ENCODE measurements at regions not wholly inside any gene's neighbourhood (a gene's known extent, or its start where the extent isn't known, plus 50 kb on each side); places are given as distances from the start of the nearest gene placed in this dataset.
A peak's percentile ranks its signal among the peaks of the same experiment; 100 is the strongest.

DNA sequence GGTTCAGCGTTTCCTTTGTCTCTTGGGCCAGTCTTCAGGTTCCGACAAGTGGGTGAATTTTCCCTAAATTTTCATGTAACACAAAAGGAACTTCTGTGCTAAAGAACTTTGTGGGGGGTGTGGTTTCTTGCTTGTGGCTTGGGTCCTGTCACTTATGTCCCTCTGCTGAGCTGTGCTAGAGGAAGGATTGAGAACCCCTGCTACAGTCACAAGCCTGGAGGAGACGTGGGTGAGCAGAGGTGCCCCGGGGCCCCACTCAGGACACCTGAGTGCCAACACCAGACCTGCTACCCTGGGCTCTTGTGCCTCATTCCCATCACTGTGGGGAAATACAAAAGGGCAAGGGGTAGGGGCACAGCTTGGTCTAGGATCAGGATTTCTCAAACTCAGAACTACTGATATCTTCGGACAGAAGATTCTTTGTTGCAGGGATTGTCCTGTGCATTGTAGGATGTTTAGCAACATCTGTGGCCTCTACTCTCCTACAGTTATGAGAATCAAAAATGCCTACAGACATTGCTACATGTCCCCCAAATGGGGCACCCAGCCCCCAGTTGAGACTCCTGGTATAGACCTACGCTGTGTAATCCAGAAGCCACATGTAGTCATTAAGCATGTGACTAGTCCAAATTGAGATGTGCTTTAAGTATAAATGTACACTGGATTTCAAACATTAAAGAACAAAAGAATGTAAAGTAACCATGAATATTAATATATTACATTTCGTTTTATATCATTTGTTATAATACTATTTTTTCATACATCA lies 128.7 kb downstream of the LY86 start:
- H3K36me3 Mint-ChIP-seq (ENCODE audit: low read depth): no peaks in the 10 kb centered on the region
- no peak overlapping the region for H3K4me3 Mint-ChIP-seq
- H3K9me3 Mint-ChIP-seq: no peaks in the 10 kb centered on the region
- DNase-seq (no peak), ATAC-seq (no peak)
- no peak overlapping the region for H3K27ac Mint-ChIP-seq
- H3K4me1 Mint-ChIP-seq: peaks cover 16% of the 10 kb centered on the region
- H3K27me3 Mint-ChIP-seq: peaks cover 3% of the 10 kb centered on the region

DNA sequence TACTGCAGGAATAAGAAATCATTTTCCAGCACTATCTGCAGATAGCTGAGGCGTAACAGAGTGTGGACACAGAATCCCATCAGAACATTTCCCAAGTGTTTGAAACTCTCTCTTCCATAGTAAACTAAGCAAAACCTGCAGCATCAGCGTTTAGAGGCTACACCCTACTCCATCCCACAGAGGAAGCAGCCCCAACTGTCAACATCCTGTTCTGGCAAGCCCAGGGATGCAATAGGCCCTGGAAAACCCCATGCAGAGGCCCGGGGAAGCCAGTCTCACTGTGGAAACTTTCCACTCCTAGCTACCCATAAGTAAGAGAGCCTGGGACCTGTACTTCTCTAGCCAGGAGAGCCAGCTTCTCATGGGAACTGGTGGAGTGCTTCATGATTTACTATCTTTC lies 129.4 kb downstream of the LY86 start:
- no peak overlapping the region for H3K4me3 Mint-ChIP-seq
- no peak overlapping the region for H3K27ac Mint-ChIP-seq
- no peaks in the 10 kb centered on the region for H3K9me3 Mint-ChIP-seq
- ATAC-seq (no peak), DNase-seq (no peak)
- H3K27me3 Mint-ChIP-seq: no peaks in the 10 kb centered on the region
- H3K4me1 Mint-ChIP-seq: peaks cover 9% of the 10 kb centered on the region
- no peaks in the 10 kb centered on the region for H3K36me3 Mint-ChIP-seq (ENCODE audit: low read depth)

DNA sequence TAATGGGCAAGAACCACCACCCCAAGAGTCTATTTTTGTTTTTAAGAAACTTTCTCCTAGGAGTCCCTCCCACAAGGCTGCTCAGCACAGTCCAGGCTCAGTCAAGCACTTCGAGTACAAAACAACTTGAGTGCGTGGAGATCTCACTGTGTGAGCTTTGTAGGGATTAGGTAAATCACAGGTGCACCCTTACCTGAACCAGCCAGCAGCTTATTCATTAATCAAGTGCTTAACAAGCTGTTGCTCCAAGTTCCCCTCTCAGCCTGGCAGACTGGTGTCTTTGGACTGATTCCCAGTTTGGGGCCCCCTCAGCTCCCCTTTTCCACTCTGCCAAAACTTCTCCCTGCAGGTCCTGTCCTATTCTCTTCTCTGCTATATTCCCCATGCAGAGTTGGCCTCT lies 133.1 kb downstream of the LY86 start:
- ATAC-seq (no peak), DNase-seq (no peak)
- no peaks in the 10 kb centered on the region for H3K36me3 Mint-ChIP-seq (ENCODE audit: low read depth)
- peaks cover 3% of the 10 kb centered on the region for H3K27me3 Mint-ChIP-seq
- no peak overlapping the region for H3K4me3 Mint-ChIP-seq
- H3K4me1 Mint-ChIP-seq: peaks cover 8% of the 10 kb centered on the region
- H3K9me3 Mint-ChIP-seq: no peaks in the 10 kb centered on the region
- H3K27ac Mint-ChIP-seq: no peak overlapping the region

DNA sequence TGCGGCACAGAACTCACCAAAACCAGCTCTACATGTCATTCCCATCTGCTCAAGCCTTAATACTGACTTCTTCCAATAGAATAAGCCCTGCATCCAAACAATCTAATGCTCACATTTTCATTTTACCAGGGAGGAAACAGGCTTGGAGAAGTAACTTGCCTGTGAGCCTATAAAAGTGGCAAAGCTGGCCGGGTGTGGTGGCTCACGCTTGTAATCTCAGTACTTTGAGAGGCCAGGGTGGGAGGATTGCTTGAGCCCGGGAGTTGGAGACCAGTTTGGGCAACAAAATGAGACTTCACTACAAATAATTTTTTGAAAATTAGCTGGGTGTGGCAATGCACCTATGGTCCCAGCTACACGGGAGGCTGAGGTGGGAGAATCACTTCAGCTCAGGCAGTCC lies 133.7 kb downstream of the LY86 start:
- Mint-ChIP-seq H3K9me3 (no peaks in the 10 kb centered on the region), H3K4me3 (no peak overlapping the region), H3K27ac (no peak overlapping the region), H3K36me3 (ENCODE audit: low read depth) (no peaks in the 10 kb centered on the region), H3K4me1 (peaks cover 8% of the 10 kb centered on the region), H3K27me3 (peaks cover 3% of the 10 kb centered on the region)
- DNase-seq: no peak
- ATAC-seq: no peak

DNA sequence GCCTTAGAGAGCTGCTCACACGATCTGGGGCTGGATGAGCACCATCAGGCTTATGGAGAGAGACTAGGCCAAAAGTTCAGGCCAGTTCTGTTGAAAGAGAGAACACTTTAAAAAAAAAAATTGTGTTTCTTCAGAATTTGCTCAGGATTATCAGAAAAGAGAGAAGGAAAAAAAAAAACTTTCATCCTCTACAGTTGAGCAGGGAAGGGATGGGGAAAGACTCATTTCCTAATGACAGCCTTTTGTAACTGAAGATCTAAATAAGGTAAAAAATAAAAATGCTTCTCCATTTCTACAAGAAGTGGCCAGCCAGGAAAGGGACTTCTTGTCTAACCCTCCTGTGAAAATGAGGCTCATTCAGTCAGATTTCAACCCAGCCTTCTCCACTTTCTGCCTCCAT lies 134.8 kb downstream of the LY86 start:
- ATAC-seq: no peak
- H3K27me3 Mint-ChIP-seq: peaks cover 5% of the 10 kb centered on the region
- peaks cover 5% of the 10 kb centered on the region for H3K4me1 Mint-ChIP-seq

DNA sequence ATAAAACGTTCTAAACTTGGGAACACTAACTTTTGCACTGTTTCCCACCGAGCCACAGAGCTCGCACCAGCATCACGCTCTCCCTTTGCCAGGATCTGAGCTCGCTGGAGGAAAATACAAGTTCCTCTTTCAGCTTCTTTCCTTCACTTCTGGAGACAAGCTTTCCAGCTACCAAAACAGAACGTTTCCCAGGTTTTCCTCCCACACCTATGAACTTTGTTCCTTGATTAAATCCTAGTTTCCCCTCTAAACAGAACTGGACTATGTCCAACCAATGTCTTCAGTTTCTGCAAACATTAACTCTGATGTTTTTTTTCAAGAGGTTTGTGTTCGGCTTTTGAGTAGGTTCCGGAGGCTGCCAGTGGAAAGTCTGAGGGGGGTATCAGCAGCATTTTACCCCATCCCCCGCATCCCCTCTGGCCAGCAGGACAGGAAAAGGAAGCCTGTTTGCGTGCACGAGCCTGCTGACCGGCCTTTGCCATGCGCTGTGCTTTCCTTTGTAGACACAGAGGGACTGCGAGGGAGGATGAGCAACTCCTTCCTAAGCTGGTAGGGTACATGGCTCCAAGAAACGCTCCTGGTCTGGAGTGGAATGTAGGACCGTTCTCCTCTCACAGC lies 135.5 kb downstream of the LY86 start:
- peaks cover 6% of the 10 kb centered on the region for H3K27me3 Mint-ChIP-seq
- H3K36me3 Mint-ChIP-seq (ENCODE audit: low read depth): no peaks in the 10 kb centered on the region
- no peaks in the 10 kb centered on the region for H3K9me3 Mint-ChIP-seq
- H3K4me3 Mint-ChIP-seq: peak overlapping the region; percentile 56
- no peak overlapping the region for H3K27ac Mint-ChIP-seq
- ATAC-seq: peak; percentile 54
- peaks cover 5% of the 10 kb centered on the region for H3K4me1 Mint-ChIP-seq
- DNase-seq: no peak

More for the DNA sequence above, 134.8 kb downstream of the LY86 start:
- H3K9me3 Mint-ChIP-seq: no peaks in the 10 kb centered on the region
- no peak overlapping the region for H3K4me3 Mint-ChIP-seq
- DNase-seq: no peak
- no peak overlapping the region for H3K27ac Mint-ChIP-seq
- no peaks in the 10 kb centered on the region for H3K36me3 Mint-ChIP-seq (ENCODE audit: low read depth)

DNA sequence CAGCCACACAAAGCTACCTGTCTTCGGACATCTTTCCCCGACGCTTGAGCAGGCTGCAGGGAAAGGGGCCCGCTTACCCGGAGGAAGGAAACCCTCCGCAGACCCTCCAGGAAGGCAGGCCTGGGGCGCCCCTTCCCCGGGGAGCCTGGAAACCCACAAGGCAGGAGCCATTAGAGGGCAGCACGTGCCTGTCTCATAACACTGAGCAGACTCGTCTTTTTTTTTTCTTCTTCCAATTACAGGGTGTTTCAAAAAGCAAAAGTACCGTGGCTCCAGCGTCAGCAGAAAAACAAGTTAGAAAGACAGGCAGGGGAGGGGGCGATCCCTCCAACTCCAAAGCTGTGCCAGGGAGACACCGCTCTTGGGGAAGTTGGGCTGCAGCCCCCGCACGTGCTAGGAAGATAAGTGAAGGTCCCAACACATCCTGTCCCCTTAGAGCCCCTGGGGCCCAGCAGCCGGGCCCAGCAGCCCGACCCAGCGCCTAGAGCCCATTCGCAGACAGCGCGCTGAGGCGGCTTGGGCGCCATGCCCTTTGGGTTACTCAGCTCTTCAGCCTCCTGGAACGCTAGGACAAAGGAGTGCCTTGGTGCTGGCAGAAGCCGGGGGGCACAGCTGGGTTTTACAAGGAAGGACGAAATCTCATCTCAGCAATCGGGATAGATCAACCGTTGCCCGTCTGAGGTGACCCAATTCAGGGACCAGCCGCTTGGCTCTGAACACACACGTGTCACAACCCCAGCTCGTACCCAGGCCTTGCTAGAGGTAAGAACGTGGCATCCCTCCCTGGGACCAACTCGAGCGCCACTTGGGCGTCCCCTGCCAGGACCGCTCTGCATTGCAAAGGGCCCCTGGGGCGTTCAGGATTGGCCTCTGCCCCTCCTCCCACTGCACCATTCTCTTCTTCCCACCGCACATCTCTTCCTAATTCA lies 136.3 kb downstream of the LY86 start:
- Mint-ChIP-seq H3K9me3 (no peaks in the 10 kb centered on the region), H3K27ac (peak overlapping the region; percentile 35), H3K4me3 (peak overlapping the region; percentile 56), H3K27me3 (peaks cover 6% of the 10 kb centered on the region), H3K36me3 (ENCODE audit: low read depth) (no peaks in the 10 kb centered on the region), H3K4me1 (peaks cover 5% of the 10 kb centered on the region)
- ATAC-seq: peak; percentile 86
- peak; percentile 48 for DNase-seq

DNA sequence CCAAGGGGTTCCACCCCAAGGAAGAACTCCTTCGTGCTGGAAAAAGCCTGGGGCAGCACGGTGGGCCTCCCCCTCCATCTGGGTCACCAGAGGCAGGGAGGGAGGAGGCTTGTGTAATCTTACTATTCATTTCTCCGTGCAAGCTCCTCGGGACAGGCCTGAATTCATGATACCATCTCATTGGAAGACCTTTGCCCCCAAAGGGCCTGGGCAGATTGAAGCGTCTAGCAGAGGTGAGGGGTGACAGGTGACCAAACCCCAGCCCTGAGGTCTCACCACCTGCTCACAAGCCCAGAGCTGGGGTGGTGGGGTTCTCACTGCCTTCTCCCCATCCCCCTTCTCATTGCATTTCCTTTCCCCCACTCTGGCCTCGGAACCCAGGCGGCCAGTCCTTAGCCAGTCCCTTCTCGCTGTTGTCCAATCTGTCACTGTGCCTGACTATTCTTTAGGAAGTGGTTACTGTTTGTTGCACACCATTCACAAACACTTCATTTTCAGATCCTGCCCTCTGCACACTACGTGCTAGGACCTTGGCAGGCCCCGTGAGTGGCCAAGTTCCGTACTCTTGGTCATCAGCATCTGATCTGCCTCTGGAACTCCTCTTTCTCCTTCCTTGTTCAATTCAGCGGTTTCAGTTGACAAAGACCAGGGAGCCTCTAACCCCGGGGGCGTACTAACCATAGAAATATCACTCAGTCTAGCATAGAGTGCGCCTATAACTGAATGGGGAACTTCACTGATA lies 137.1 kb downstream of the LY86 start:
- Mint-ChIP-seq H3K36me3 (ENCODE audit: low read depth) (no peaks in the 10 kb centered on the region), H3K9me3 (no peaks in the 10 kb centered on the region), H3K4me3 (no peak overlapping the region), H3K27me3 (peaks cover 6% of the 10 kb centered on the region), H3K27ac (no peak overlapping the region), H3K4me1 (peaks cover 5% of the 10 kb centered on the region)
- DNase-seq: no peak
- no peak for ATAC-seq

DNA sequence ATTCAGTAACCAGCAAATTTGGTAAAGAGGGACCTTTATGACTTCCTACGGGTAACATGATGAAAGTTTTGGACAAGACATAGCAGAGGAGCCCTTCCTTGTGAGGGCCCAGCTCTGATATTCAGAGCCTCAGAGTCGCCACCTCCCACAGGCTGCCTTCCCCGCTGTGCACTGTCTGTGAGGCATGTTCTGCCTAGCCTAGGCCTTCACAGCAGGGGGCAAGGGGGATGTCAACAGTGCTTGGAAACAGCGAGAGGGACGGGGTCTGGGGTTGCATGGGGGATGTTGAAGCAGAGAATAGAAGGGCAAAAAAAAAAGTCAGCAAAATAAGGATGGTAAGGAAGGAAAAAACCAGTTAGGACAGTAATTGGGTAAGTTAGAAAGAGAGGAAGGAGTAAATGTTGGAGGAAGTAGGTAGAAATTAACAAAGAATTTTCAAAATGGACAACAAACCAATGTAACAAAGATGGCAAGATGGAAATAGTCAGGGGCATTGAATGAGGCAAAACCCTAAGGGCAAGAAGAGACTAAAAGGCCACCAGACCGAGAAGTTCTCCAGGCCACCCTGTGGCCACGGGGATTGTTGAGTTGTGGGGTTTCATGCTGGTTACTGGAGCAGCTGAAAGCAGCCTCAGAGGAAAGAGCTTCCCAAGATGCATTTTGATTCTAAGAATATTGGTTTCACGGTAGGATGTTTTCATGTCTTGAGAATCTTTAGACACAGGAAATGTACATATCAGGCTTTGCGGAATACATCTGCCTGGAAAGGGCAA lies 139.8 kb downstream of the LY86 start:
- Mint-ChIP-seq H3K27ac (no peak overlapping the region), H3K36me3 (ENCODE audit: low read depth) (no peaks in the 10 kb centered on the region), H3K27me3 (peaks cover 6% of the 10 kb centered on the region), H3K9me3 (no peaks in the 10 kb centered on the region), H3K4me1 (peaks cover 5% of the 10 kb centered on the region), H3K4me3 (no peak overlapping the region)
- ATAC-seq (no peak), DNase-seq (no peak)

DNA sequence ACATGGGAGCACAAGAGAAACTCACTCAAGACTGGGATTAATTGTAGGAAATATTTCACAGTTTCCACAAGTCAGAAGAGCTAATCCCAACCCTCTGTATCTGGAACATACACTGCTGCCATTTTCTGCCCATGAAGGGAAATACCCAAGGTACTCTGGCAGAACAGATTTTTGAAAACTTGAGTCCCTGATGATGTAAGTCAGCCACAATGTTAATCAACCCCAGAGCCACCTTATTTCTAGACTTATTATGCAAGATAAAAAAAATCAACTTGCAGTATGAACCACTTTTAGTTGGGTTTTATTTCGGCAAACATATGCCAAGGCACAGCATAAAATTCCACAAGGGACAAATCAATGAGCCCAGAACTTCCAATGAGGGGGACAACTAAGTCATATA lies 141.5 kb downstream of the LY86 start:
- no peak overlapping the region for H3K27ac Mint-ChIP-seq
- no peaks in the 10 kb centered on the region for H3K36me3 Mint-ChIP-seq (ENCODE audit: low read depth)
- H3K9me3 Mint-ChIP-seq: no peaks in the 10 kb centered on the region
- H3K4me3 Mint-ChIP-seq: no peak overlapping the region
- no peaks in the 10 kb centered on the region for H3K4me1 Mint-ChIP-seq
- no peak for DNase-seq
- peaks cover 15% of the 10 kb centered on the region for H3K27me3 Mint-ChIP-seq
- ATAC-seq: no peak

DNA sequence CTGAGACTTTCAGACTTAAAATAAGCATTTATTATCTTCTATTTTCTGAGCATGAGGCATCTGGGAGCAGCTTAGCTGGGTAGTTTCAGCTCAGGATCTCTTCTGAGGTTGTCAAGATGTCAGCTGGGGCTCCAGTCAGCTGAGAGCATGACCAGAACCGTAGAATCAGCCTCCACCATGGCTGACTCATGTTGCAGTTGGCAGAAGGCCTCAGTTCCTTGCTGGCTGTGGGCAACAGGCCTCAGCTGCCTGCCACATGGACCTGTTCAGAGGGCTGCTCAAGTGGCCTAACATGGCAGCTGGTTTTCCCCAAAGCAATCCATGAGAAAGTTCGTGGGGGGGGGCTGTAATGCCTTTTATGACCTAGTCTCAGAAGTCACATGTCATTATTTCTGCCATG lies 142.3 kb downstream of the LY86 start:
- ATAC-seq: no peak
- Mint-ChIP-seq H3K36me3 (ENCODE audit: low read depth) (no peaks in the 10 kb centered on the region), H3K4me3 (no peak overlapping the region), H3K9me3 (no peaks in the 10 kb centered on the region), H3K27ac (no peak overlapping the region), H3K4me1 (no peaks in the 10 kb centered on the region), H3K27me3 (peaks cover 15% of the 10 kb centered on the region)
- no peak for DNase-seq

DNA sequence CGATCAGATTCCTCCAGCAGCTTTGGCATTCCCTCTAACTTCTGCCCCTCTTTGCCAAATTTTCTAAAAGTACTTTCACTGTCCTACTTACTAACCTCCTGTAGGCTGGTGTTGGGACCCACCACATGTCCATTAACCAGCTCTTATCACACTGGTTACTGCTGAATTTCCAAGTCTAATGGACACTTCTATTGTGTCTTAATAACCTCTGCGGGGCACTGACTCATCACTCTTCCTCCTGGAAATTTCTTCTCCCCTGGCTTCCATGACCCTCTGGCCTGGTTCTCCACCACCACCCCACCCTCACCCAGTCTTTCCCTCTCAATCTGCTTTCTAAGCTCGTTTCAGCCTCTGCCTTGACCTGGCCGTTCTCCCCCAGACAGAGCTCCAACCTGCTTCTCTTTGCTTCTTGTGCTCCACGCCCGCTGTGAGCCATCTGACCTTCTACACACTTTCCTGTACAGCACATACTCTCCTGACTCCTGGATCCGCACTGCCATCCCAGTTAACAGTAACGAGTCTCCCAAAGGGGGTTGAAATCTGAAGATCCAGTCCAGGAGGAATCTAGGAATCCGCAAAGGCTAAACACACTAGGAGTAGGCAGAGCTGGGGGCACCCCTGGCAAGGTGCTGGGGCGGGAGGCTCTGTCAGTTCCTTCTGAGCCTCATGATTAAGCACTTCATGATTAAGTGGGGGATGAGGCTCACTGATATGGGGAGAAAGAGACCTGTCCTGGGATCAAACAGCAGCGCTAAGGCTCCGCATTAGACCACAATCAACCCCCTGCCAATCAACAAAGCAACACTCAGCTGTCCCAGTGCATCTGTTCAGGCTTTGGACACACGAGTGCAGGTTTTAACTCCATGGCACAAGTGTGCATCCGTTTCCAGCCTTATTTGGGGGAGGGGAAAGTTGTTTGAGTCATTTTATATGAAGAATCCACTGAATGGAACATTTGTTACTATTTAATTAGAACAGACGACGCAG lies 146.3 kb downstream of the LY86 start:
- H3K27ac Mint-ChIP-seq: no peak overlapping the region
- peaks cover 32% of the 10 kb centered on the region for H3K27me3 Mint-ChIP-seq
- no peaks in the 10 kb centered on the region for H3K36me3 Mint-ChIP-seq (ENCODE audit: low read depth)
- ATAC-seq (no peak), DNase-seq (no peak)
- no peaks in the 10 kb centered on the region for H3K4me1 Mint-ChIP-seq
- H3K9me3 Mint-ChIP-seq: no peaks in the 10 kb centered on the region
- no peak overlapping the region for H3K4me3 Mint-ChIP-seq
